ENCODE measurements at regions not wholly inside any gene's neighbourhood (a gene's known extent, or its start where the extent isn't known, plus 50 kb on each side); places are given as distances from the start of the nearest gene placed in this dataset.

DNA sequence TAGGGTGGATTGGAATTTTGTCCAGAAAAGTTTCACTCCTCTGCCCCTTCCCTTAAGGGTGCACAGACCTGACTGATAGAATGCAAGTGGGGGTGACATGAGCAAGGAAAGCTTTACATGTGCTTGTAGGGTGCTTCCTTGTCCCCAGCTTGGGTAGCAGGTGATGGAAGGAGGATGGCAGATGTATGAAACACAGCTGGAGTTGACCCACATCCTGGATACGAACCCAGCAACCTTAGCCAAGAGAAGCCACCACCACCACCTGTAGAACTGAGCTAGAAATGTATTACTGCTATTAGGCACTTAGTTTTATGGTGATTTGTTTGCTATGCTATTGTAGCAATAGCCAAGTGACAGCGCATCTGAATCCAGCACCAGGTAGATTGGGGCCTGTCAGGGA, 227.4 kb downstream of the HS3ST1 start:
- ChIA-PET CTCF (no interaction called here), POLR2A (no interaction called here)
- Histone ChIP-seq H3K27ac (no peak overlapping the region), H3K9me3 (no peaks in the 10 kb centered on the region), H3K4me1 (no peaks in the 10 kb centered on the region), H3K4me2 (no peak overlapping the region), H3K4me3 (no peak overlapping the region)
- 42% methylated on average over 2 of the region's 2 CpGs for WGBS (ENCODE audit: missing lambda C conversion rate)
- FAIRE-seq (no peak), DNase-seq (ENCODE audit: low read depth in 1 of 2, low spot score in 1 of 2) (no peak), ATAC-seq (no peak)
- TF ChIP-seq MAZ (IDR thresholded peaks at IDR 0.05; ENCODE audit: borderline replicate concordance, low read depth, low read length): no peak
- TF ChIP-seq NPAS2 (CRISPR knock-in tag; IDR thresholded peaks at IDR 0.05; ENCODE audit: borderline replicate concordance): no peak

GRCh38 chr4:11198516-11199305, 230.0 kb downstream of the HS3ST1 start:
- Histone ChIP-seq H3K4me2 (no peak overlapping the region), H3K9me3 (no peaks in the 10 kb centered on the region), H3K4me3 (no peak overlapping the region), H3K4me1 (no peaks in the 10 kb centered on the region), H3K27ac (no peak overlapping the region)
- no peak for TF ChIP-seq KDM5A (IDR thresholded peaks at IDR 0.05)
- TF ChIP-seq NPAS2 (CRISPR knock-in tag; IDR thresholded peaks at IDR 0.05; ENCODE audit: borderline replicate concordance): no peak
- no peak for TF ChIP-seq TFCP2L1 (CRISPR knock-in tag; IDR thresholded peaks at IDR 0.05)
- no peak for TF ChIP-seq HDAC2 (IDR thresholded peaks at IDR 0.05)
- TF ChIP-seq JUNB (IDR thresholded peaks at IDR 0.05): no peak
- no peak for TF ChIP-seq CBX2 (IDR thresholded peaks at IDR 0.05; ENCODE audit: borderline replicate concordance, low read depth)
- TF ChIP-seq, protein P1, sequence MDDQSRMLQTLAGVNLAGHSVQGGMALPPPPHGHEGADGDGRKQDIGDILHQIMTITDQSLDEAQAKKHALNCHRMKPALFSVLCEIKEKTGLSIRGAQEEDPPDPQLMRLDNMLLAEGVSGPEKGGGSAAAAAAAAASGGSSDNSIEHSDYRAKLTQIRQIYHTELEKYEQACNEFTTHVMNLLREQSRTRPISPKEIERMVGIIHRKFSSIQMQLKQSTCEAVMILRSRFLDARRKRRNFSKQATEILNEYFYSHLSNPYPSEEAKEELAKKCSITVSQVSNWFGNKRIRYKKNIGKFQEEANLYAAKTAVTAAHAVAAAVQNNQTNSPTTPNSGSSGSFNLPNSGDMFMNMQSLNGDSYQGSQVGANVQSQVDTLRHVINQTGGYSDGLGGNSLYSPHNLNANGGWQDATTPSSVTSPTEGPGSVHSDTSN (IDR thresholded peaks at IDR 0.05): no peak
- TF ChIP-seq RARB (CRISPR knock-in tag; IDR thresholded peaks at IDR 0.05): no peak
- TF ChIP-seq CHD2 (IDR thresholded peaks at IDR 0.05; ENCODE audit: low read length, partially characterized antibody): no peak
- no peak for TF ChIP-seq POLR2AphosphoS2 (conservative IDR thresholded peaks at IDR 0.05; ENCODE audit: low read length)
- no peak for TF ChIP-seq E2F6 (IDR thresholded peaks at IDR 0.05; ENCODE audit: borderline replicate concordance, low read depth)
- TF ChIP-seq ZNF302 (CRISPR knock-in tag; IDR thresholded peaks at IDR 0.05): no peak
- TF ChIP-seq PHF8 (IDR thresholded peaks at IDR 0.05; ENCODE audit: borderline replicate concordance, low read depth): no peak
- TF ChIP-seq KDM1A (IDR thresholded peaks at IDR 0.05; ENCODE audit: low read depth): no peak
- TF ChIP-seq FOXS1 (CRISPR knock-in tag; IDR thresholded peaks at IDR 0.05): no peak
- TF ChIP-seq, protein P2, sequence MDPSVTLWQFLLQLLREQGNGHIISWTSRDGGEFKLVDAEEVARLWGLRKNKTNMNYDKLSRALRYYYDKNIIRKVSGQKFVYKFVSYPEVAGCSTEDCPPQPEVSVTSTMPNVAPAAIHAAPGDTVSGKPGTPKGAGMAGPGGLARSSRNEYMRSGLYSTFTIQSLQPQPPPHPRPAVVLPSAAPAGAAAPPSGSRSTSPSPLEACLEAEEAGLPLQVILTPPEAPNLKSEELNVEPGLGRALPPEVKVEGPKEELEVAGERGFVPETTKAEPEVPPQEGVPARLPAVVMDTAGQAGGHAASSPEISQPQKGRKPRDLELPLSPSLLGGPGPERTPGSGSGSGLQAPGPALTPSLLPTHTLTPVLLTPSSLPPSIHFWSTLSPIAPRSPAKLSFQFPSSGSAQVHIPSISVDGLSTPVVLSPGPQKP (IDR thresholded peaks at IDR 0.05; ENCODE audit: low read depth, low read length): no peak
- TF ChIP-seq CHD4 (IDR thresholded peaks at IDR 0.05; ENCODE audit: borderline replicate concordance): no peak
- TF ChIP-seq MYC (IDR thresholded peaks at IDR 0.05; ENCODE audit: borderline replicate concordance, low read length): no peak
- DNase-seq (ENCODE audit: low read depth in 1 of 2, low spot score in 1 of 2): no peak
- CTCF ChIA-PET: no interaction called here
- POLR2A ChIA-PET: no interaction called here
- FAIRE-seq: no peak
- WGBS (ENCODE audit: missing lambda C conversion rate): 38% methylated on average over 14 of the region's 14 CpGs
- ATAC-seq: no peak

DNA sequence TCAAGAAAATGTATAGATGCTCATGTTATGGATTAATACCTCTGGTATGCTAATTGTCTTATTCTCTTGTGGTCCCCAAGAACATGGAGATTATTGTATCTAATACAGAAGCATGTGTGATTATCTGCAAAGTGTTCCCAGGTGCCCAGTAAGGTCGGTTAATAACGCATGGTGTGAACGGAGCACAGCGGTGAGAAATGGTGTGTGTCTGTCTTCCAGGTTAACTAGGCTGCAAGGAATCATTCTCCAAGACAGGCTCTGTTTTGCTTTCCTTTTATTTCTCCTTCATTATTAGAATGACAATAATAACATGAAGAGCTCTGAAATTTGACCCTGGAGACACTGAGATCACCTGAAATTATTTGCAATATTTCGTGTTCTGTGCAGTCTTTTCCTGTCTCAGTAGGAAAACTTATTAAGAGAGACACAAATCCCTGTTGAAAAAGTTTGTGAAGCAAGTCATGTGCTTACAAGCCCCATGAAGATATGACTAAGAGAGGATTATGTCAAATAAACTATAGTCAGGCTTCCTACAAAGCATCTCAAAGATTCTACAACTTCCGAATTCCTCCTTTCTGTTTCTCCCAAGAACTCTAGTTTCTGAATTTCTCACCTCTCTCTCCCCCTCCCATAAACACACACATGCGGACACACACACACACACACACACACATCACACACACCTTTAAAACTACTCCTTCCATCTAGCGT, 230.9 kb downstream of the HS3ST1 start:
- ChIA-PET CTCF (no interaction called here), POLR2A (no interaction called here)
- DNase-seq (ENCODE audit: low read depth in 1 of 2, low spot score in 1 of 2) (no peak), FAIRE-seq (no peak), ATAC-seq (no peak)
- Histone ChIP-seq H3K4me3 (no peak overlapping the region), H3K9me3 (no peaks in the 10 kb centered on the region), H3K4me1 (no peaks in the 10 kb centered on the region), H3K27ac (no peak overlapping the region), H3K4me2 (no peak overlapping the region)
- WGBS (ENCODE audit: missing lambda C conversion rate): 50% methylated on average over 8 of the region's 8 CpGs
- TF ChIP-seq, protein P1 (IDR thresholded peaks at IDR 0.05): no peak
- no peak for TF ChIP-seq RFX5 (IDR thresholded peaks at IDR 0.05)
- TF ChIP-seq GATA3 (IDR thresholded peaks at IDR 0.05; ENCODE audit: borderline replicate concordance): no peak
- no peak for TF ChIP-seq EP300 (IDR thresholded peaks at IDR 0.05)
- TF ChIP-seq, protein P3, sequence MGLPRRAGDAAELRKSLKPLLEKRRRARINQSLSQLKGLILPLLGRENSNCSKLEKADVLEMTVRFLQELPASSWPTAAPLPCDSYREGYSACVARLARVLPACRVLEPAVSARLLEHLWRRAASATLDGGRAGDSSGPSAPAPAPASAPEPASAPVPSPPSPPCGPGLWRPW (IDR thresholded peaks at IDR 0.05): no peak
- TF ChIP-seq HOXB13 (CRISPR knock-in tag; IDR thresholded peaks at IDR 0.05; ENCODE audit: low read depth): no peak
- TF ChIP-seq MAZ (IDR thresholded peaks at IDR 0.05; ENCODE audit: borderline replicate concordance, low read depth, low read length): no peak
- TF ChIP-seq MYC (IDR thresholded peaks at IDR 0.05; ENCODE audit: borderline replicate concordance, low read length): no peak
- no peak for TF ChIP-seq FOSL2 (IDR thresholded peaks at IDR 0.05)
- no peak for TF ChIP-seq FOSL2 (CRISPR knock-in tag; IDR thresholded peaks at IDR 0.05)
- TF ChIP-seq FOXS1 (CRISPR knock-in tag; IDR thresholded peaks at IDR 0.05): no peak
- no peak for TF ChIP-seq ZSCAN20 (CRISPR knock-in tag; IDR thresholded peaks at IDR 0.05)
- no peak for TF ChIP-seq ZFP36 (IDR thresholded peaks at IDR 0.05; ENCODE audit: borderline replicate concordance, partially characterized antibody)
- no peak for TF ChIP-seq TP53 (CRISPR knock-in tag; IDR thresholded peaks at IDR 0.05)
- TF ChIP-seq NPAS2 (CRISPR knock-in tag; IDR thresholded peaks at IDR 0.05; ENCODE audit: borderline replicate concordance): no peak

Data from A549 (cell line).